ENCODE measurements at regions not wholly inside any gene's neighbourhood (a gene's known extent, or its start where the extent isn't known, plus 50 kb on each side); places are given as distances from the start of the nearest gene placed in this dataset.

DNA sequence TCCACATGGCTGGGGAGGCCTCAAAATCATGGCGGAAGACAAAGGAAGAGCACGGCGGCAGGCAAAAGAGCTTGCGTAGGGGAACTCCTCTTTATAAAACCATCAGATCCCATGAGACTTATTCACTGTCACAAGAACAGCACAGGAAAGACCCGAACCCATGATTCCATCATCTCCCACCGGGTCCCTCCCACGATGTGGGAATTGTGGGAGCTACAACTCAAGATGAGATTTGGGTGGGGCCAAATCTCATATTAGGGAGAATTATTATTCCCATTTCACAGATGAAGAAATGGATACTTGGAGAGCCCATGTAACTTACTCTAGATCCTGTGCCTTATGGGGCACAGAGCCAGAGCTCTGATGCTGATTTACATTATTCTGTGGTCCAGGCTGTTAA is 322.6 kb downstream of the PCNX1 start:
- TF ChIP-seq, protein P1, sequence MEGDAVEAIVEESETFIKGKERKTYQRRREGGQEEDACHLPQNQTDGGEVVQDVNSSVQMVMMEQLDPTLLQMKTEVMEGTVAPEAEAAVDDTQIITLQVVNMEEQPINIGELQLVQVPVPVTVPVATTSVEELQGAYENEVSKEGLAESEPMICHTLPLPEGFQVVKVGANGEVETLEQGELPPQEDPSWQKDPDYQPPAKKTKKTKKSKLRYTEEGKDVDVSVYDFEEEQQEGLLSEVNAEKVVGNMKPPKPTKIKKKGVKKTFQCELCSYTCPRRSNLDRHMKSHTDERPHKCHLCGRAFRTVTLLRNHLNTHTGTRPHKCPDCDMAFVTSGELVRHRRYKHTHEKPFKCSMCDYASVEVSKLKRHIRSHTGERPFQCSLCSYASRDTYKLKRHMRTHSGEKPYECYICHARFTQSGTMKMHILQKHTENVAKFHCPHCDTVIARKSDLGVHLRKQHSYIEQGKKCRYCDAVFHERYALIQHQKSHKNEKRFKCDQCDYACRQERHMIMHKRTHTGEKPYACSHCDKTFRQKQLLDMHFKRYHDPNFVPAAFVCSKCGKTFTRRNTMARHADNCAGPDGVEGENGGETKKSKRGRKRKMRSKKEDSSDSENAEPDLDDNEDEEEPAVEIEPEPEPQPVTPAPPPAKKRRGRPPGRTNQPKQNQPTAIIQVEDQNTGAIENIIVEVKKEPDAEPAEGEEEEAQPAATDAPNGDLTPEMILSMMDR (IDR thresholded peaks at IDR 0.05; ENCODE audit: low read length, missing control alignments), result no peak
- no peak overlapping the region for H3K4me3 ChIP-seq (replicated peaks; ENCODE audit: low read depth, low read length)
- no peak for DNase-seq (ENCODE audit: low read depth)

DNA sequence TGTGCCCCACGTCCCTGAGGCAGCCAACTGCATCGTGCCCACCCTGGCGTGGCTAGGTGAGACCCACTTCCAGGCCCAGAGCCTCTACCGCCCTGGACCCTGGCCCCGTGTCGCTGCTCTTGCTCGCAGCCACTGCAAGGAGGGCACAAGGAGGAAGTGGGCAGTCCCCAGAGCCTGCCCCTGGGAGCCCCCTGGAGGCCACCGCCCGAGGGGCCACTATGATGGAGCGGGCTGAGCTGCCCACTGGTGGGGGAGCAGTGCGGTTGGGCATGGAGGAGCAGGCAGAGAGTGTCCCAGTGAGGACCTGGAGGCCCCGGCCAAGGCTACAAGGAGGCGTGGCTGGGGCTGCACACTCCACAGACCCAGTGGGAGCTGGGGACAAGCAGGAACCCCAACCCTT is 323.6 kb downstream of the PCNX1 start:
- no peak for DNase-seq (ENCODE audit: low read depth)
- TF ChIP-seq, protein P1 (IDR thresholded peaks at IDR 0.05; ENCODE audit: low read length, missing control alignments), result no peak
- H3K4me3 ChIP-seq (replicated peaks; ENCODE audit: low read depth, low read length), result no peak overlapping the region

DNA sequence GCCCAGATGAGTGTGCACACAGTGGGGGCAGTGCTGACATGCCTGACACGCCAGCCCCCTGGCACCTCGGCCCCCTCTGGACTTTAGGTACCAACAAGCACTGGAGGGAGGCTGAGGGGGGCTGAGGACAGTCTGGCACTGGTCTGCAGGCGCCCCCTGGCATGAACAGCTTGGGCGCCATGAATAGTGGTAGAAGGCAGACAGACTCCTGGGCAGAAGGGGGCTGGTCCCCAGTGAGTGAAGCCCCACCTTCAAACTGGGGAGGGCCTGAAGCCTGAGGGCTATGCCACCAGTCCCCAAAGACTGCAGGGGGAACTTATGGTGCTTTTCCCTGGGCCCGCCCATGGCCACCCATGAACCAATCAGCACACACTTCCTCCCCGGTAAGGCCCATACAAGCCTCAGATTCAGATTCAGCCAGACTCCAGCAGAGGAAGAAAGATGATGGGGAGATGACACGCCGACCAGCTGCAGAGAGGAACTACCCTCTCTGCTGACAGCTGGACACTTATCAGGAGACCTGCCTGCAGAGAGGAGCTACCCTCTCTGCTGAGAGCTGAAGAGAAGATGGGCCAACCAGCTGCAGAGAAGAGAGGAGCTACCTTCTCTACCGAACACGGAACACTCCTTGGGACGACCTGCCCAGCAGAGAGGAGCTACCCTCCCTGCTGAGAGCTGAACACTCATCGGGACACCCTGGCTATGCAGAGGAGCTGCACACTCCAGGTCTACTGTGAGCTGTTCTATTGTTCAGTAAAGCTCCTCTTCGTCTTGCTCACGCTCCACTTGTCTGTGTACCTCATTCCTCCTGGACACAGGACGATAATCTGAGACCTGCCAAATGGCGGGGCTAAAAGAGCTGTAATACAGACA is 324.5 kb downstream of the PCNX1 start:
- TF ChIP-seq, protein P1 (IDR thresholded peaks at IDR 0.05; ENCODE audit: low read length, missing control alignments), result no peak
- no peak overlapping the region for H3K4me3 ChIP-seq (replicated peaks; ENCODE audit: low read depth, low read length)
- DNase-seq (ENCODE audit: low read depth), result no peak

DNA sequence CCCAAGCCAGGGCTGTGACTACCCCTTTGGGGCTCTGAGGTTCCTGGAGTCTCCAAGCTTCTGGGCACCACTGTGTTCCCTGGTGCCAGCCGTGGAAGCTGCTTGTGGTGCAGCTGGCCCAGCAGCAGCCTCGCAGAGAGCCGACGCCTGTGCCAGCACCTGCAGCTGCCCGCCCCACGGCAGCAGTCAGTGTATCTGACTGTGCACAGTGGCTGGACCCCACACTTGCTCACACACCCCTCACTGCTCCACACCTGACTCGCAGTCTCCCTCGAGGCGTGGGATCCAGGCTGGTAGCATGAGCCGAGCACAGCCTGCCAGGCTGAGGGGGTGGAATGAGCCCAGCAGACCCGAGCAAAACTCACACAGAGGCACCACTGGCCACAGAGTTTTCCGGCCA is 325.2 kb downstream of the PCNX1 start:
- no peak overlapping the region for H3K4me3 ChIP-seq (replicated peaks; ENCODE audit: low read depth, low read length)
- TF ChIP-seq, protein P1 (IDR thresholded peaks at IDR 0.05; ENCODE audit: low read length, missing control alignments), result no peak
- DNase-seq (ENCODE audit: low read depth), result no peak

DNA sequence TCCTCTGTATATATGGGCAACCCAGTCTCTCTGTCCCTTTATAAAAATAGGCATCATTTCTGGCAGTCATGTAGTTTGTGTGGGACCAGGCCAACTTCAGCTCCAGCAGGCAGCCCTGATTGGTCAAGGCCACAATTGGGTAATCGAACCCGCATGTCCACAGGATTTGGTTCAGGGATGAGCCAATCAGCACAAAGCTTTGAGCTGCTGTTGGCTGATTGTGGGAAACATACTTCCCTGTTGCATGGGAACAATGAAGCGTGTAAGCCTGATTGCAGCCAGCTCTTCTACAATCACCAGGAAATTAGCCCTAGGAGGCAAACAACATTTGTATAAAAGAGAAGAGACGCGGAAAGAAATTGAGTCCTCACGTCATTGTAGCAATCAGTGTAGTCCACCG is 328.6 kb downstream of the PCNX1 start:
- no peak overlapping the region for H3K4me3 ChIP-seq (replicated peaks; ENCODE audit: low read depth, low read length)
- TF ChIP-seq, protein P1 (IDR thresholded peaks at IDR 0.05; ENCODE audit: low read length, missing control alignments), result no peak
- DNase-seq (ENCODE audit: low read depth), result no peak

DNA sequence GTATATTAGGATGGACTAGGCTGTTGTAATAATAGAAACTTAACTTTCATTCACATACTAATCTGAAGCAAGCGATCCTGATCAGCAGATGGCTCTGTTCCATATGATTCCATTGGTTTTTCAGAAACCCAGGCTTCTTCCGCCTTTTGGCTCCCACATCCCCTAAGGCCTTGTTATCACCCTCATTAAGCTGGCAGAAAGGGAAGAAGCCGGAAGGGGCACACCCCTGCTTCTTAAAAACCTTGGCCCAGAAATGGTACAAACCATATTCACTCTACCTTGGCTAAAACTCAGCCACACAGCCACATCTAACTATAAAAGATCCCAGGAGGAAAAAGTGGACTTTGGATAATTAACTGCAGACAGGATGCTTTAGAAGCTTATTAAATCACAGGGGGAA is 329.2 kb downstream of the PCNX1 start:
- TF ChIP-seq, protein P1 (IDR thresholded peaks at IDR 0.05; ENCODE audit: low read length, missing control alignments), result no peak
- no peak for DNase-seq (ENCODE audit: low read depth)
- no peak overlapping the region for H3K4me3 ChIP-seq (replicated peaks; ENCODE audit: low read depth, low read length)

DNA sequence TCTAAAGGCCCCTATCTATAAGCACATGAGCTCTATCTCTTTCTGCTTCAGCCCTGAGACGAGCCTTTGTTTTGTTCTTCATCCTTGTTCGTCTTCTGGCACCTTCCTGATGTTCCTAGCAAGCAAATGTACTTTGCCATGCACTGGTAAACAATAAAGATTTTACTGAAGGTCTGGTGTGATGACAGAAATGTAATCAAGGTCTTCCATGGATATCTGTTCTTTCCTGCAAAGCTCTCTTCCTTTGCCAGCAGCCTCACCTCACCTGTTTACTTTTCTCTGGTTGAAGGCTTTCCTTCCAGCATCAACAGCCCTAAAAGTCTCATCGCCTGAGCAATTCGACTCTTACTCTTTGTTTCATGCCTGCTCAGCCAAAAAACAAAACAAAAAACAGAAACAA is 330.3 kb downstream of the PCNX1 start:
- TF ChIP-seq, protein P1 (IDR thresholded peaks at IDR 0.05; ENCODE audit: low read length, missing control alignments), result no peak
- H3K4me3 ChIP-seq (replicated peaks; ENCODE audit: low read depth, low read length), result no peak overlapping the region
- no peak for DNase-seq (ENCODE audit: low read depth)

Measured in fibroblast of pulmonary artery (primary cell).